Astrocyte of the hippocampus (primary cell): ENCODE measurements at regions not wholly inside any gene's neighbourhood (a gene's known extent, or its start where the extent isn't known, plus 50 kb on each side); places are given as distances from the start of the nearest gene placed in this dataset.
A peak's percentile ranks its signal among the peaks of the same experiment; 100 is the strongest.

Experiments used
- DNase-seq: peaks from one replicate; pipeline ENCODE4 v3.0.0; 2011; ENCODE audit warnings: low read depth, low spot score

- no peak for DNase-seq
Observed at GRCh38 chr7:88700725-88701124, 58.8 kb upstream of the ZNF804B start.

- no peak for DNase-seq
Observed at GRCh38 chr7:88694207-88694606, 65.3 kb upstream of the ZNF804B start.

GRCh38 chr7:88693131-88693530 lies 66.4 kb upstream of the ZNF804B start:
- DNase-seq, result no peak

- no peak for DNase-seq
Observed at GRCh38 chr7:88692493-88692892, 67.0 kb upstream of the ZNF804B start.

GRCh38 chr7:88689821-88690220 lies 69.7 kb upstream of the ZNF804B start:
- no peak for DNase-seq

- no peak for DNase-seq
Observed at GRCh38 chr7:88688222-88688621, 71.3 kb upstream of the ZNF804B start.

- DNase-seq, result no peak
Observed at GRCh38 chr7:88686468-88687229, 72.9 kb upstream of the ZNF804B start.

- no peak for DNase-seq
Observed at GRCh38 chr7:88681682-88682081, 77.8 kb upstream of the ZNF804B start.

- no peak for DNase-seq
Observed at GRCh38 chr7:88670536-88670935, 89.0 kb upstream of the ZNF804B start.

GRCh38 chr7:88669913-88670312 lies 89.6 kb upstream of the ZNF804B start:
- no peak for DNase-seq

- no peak for DNase-seq
Observed at GRCh38 chr7:88668591-88668990, 90.9 kb upstream of the ZNF804B start.

GRCh38 chr7:88666626-88667025 lies 92.9 kb upstream of the ZNF804B start:
- no peak for DNase-seq

- no peak for DNase-seq
Observed at GRCh38 chr7:88665892-88666514, 93.5 kb upstream of the ZNF804B start.

GRCh38 chr7:88664630-88665233 lies 94.8 kb upstream of the ZNF804B start:
- DNase-seq, result peak; percentile 75

- DNase-seq, result no peak
Observed at GRCh38 chr7:88661921-88662320, 97.6 kb upstream of the ZNF804B start.

GRCh38 chr7:88647825-88648224 lies 111.7 kb upstream of the ZNF804B start:
- DNase-seq, result no peak

GRCh38 chr7:88638583-88638982 lies 120.9 kb upstream of the ZNF804B start:
- peak; percentile 1 for DNase-seq

GRCh38 chr7:88637795-88638194 lies 121.7 kb upstream of the ZNF804B start:
- no peak for DNase-seq

- DNase-seq, result no peak
Observed at GRCh38 chr7:88635149-88635548, 124.4 kb upstream of the ZNF804B start.

- DNase-seq, result no peak
Observed at GRCh38 chr7:88629559-88629958, 129.9 kb upstream of the ZNF804B start.

GRCh38 chr7:88628363-88629085 lies 131.0 kb upstream of the ZNF804B start:
- DNase-seq, result no peak

- no peak for DNase-seq
Observed at GRCh38 chr7:88617185-88617584, 142.3 kb upstream of the ZNF804B start.
